ENCODE measurements at regions not wholly inside any gene's neighbourhood (a gene's known extent, or its start where the extent isn't known, plus 50 kb on each side); places are given as distances from the start of the nearest gene placed in this dataset.

- Mint-ChIP-seq H3K36me3 (no peaks in the 10 kb centered on the region), H3K27me3 (no peaks in the 10 kb centered on the region), H3K9me3 (no peaks in the 10 kb centered on the region), H3K27ac (no peak overlapping the region), H3K4me1 (ENCODE audit: low read depth) (no peaks in the 10 kb centered on the region), H3K4me3 (no peak overlapping the region)
- no peak for DNase-seq
- CTCF ChIA-PET = no interaction called here
- intact Hi-C loops (cut with micrococcal nuclease) = no loop called here
- POLR2A ChIA-PET = no interaction called here
These were observed 415.5 kb downstream of the MEIS1 start for GRCh38 chr2:66850376-66850775.

- ChIA-PET POLR2A (no interaction called here), CTCF (no interaction called here)
- H3K4me1 Mint-ChIP-seq (ENCODE audit: low read depth) = no peaks in the 10 kb centered on the region
- intact Hi-C loops (cut with micrococcal nuclease) = no loop called here
- no peak overlapping the region for H3K27ac Mint-ChIP-seq
- no peaks in the 10 kb centered on the region for H3K36me3 Mint-ChIP-seq
- H3K9me3 Mint-ChIP-seq = no peaks in the 10 kb centered on the region
- H3K4me3 Mint-ChIP-seq = no peak overlapping the region
- DNase-seq = no peak
- no peaks in the 10 kb centered on the region for H3K27me3 Mint-ChIP-seq
These were observed 416.5 kb downstream of the MEIS1 start for GRCh38 chr2:66851449-66851872.

- intact Hi-C loops (cut with micrococcal nuclease) = no loop called here
- POLR2A ChIA-PET = no interaction called here
- no peaks in the 10 kb centered on the region for H3K27me3 Mint-ChIP-seq
These were observed 418.0 kb downstream of the MEIS1 start for GRCh38 chr2:66852953-66853352.

GRCh38 chr2:66853585-66853984 lies 418.7 kb downstream of the MEIS1 start:
- H3K36me3 Mint-ChIP-seq = no peaks in the 10 kb centered on the region
- H3K27me3 Mint-ChIP-seq = no peaks in the 10 kb centered on the region
- H3K4me1 Mint-ChIP-seq (ENCODE audit: low read depth) = no peaks in the 10 kb centered on the region
- H3K27ac Mint-ChIP-seq = no peak overlapping the region
- CTCF ChIA-PET = no interaction called here
- H3K4me3 Mint-ChIP-seq = no peak overlapping the region
- DNase-seq = no peak
- POLR2A ChIA-PET = no interaction called here
- H3K9me3 Mint-ChIP-seq = no peaks in the 10 kb centered on the region
- intact Hi-C loops (cut with micrococcal nuclease) = no loop called here

More at GRCh38 chr2:66852953-66853352, 418.0 kb downstream of the MEIS1 start:
- no peaks in the 10 kb centered on the region for H3K4me1 Mint-ChIP-seq (ENCODE audit: low read depth)
- no peak overlapping the region for H3K4me3 Mint-ChIP-seq
- CTCF ChIA-PET = no interaction called here
- DNase-seq = no peak
- no peaks in the 10 kb centered on the region for H3K36me3 Mint-ChIP-seq
- no peaks in the 10 kb centered on the region for H3K9me3 Mint-ChIP-seq
- H3K27ac Mint-ChIP-seq = no peak overlapping the region

GRCh38 chr2:66854298-66854697 lies 419.4 kb downstream of the MEIS1 start:
- no peak overlapping the region for H3K27ac Mint-ChIP-seq
- no peaks in the 10 kb centered on the region for H3K9me3 Mint-ChIP-seq
- H3K27me3 Mint-ChIP-seq = no peaks in the 10 kb centered on the region
- DNase-seq = no peak
- no peak overlapping the region for H3K4me3 Mint-ChIP-seq
- POLR2A ChIA-PET = no interaction called here
- H3K36me3 Mint-ChIP-seq = no peaks in the 10 kb centered on the region
- H3K4me1 Mint-ChIP-seq (ENCODE audit: low read depth) = no peaks in the 10 kb centered on the region
- CTCF ChIA-PET = no interaction called here
- intact Hi-C loops (cut with micrococcal nuclease) = no loop called here

- no peak overlapping the region for H3K27ac Mint-ChIP-seq
- ChIA-PET POLR2A (no interaction called here), CTCF (no interaction called here)
- H3K4me1 Mint-ChIP-seq (ENCODE audit: low read depth) = no peaks in the 10 kb centered on the region
- no peaks in the 10 kb centered on the region for H3K27me3 Mint-ChIP-seq
- intact Hi-C loops (cut with micrococcal nuclease) = no loop called here
- H3K9me3 Mint-ChIP-seq = no peaks in the 10 kb centered on the region
- no peak for DNase-seq
- H3K4me3 Mint-ChIP-seq = no peak overlapping the region
- H3K36me3 Mint-ChIP-seq = no peaks in the 10 kb centered on the region
These were observed 428.1 kb downstream of the MEIS1 start for GRCh38 chr2:66862885-66863650.

- no peak for DNase-seq
- H3K27ac Mint-ChIP-seq = no peak overlapping the region
- no peaks in the 10 kb centered on the region for H3K36me3 Mint-ChIP-seq
- no peaks in the 10 kb centered on the region for H3K4me1 Mint-ChIP-seq (ENCODE audit: low read depth)
- ChIA-PET CTCF (no interaction called here), POLR2A (no interaction called here)
- intact Hi-C loops (cut with micrococcal nuclease) = no loop called here
- no peaks in the 10 kb centered on the region for H3K9me3 Mint-ChIP-seq
- no peaks in the 10 kb centered on the region for H3K27me3 Mint-ChIP-seq
- no peak overlapping the region for H3K4me3 Mint-ChIP-seq
These were observed 430.2 kb downstream of the MEIS1 start for GRCh38 chr2:66865161-66865560.

GRCh38 chr2:66866331-66867062 lies 431.6 kb downstream of the MEIS1 start:
- no peak overlapping the region for H3K4me3 Mint-ChIP-seq
- POLR2A ChIA-PET = no interaction called here

GRCh38 chr2:66867063-66867441 lies 432.1 kb downstream of the MEIS1 start:
- no peak for DNase-seq
- Mint-ChIP-seq H3K27me3 (no peaks in the 10 kb centered on the region), H3K36me3 (no peaks in the 10 kb centered on the region), H3K27ac (no peak overlapping the region), H3K4me1 (ENCODE audit: low read depth) (no peaks in the 10 kb centered on the region), H3K9me3 (peaks cover 4% of the 10 kb centered on the region), H3K4me3 (no peak overlapping the region)
- CTCF ChIA-PET = no interaction called here
- intact Hi-C loops (cut with micrococcal nuclease) = no loop called here
- POLR2A ChIA-PET = no interaction called here

More at GRCh38 chr2:66866331-66867062, 431.6 kb downstream of the MEIS1 start:
- DNase-seq = no peak
- no peaks in the 10 kb centered on the region for H3K27me3 Mint-ChIP-seq
- no peaks in the 10 kb centered on the region for H3K4me1 Mint-ChIP-seq (ENCODE audit: low read depth)
- CTCF ChIA-PET = no interaction called here
- intact Hi-C loops (cut with micrococcal nuclease) = no loop called here
- H3K9me3 Mint-ChIP-seq = peaks cover 4% of the 10 kb centered on the region
- H3K36me3 Mint-ChIP-seq = no peaks in the 10 kb centered on the region
- no peak overlapping the region for H3K27ac Mint-ChIP-seq

GRCh38 chr2:66869076-66869475 lies 434.2 kb downstream of the MEIS1 start:
- H3K4me3 Mint-ChIP-seq = no peak overlapping the region

GRCh38 chr2:66872081-66872985 lies 437.4 kb downstream of the MEIS1 start:
- Mint-ChIP-seq H3K36me3 (no peaks in the 10 kb centered on the region), H3K4me3 (no peak overlapping the region), H3K4me1 (ENCODE audit: low read depth) (no peaks in the 10 kb centered on the region), H3K27ac (no peak overlapping the region), H3K9me3 (peaks cover 4% of the 10 kb centered on the region), H3K27me3 (no peaks in the 10 kb centered on the region)
- intact Hi-C loops (cut with micrococcal nuclease) = no loop called here
- ChIA-PET POLR2A (no interaction called here), CTCF (no interaction called here)
- no peak for DNase-seq

More at GRCh38 chr2:66869076-66869475, 434.2 kb downstream of the MEIS1 start:
- ChIA-PET POLR2A (no interaction called here), CTCF (no interaction called here)
- Mint-ChIP-seq H3K27ac (no peak overlapping the region), H3K36me3 (no peaks in the 10 kb centered on the region), H3K9me3 (peaks cover 4% of the 10 kb centered on the region), H3K27me3 (no peaks in the 10 kb centered on the region), H3K4me1 (ENCODE audit: low read depth) (no peaks in the 10 kb centered on the region)
- intact Hi-C loops (cut with micrococcal nuclease) = no loop called here
- no peak for DNase-seq

- Mint-ChIP-seq H3K27me3 (no peaks in the 10 kb centered on the region), H3K4me1 (ENCODE audit: low read depth) (no peaks in the 10 kb centered on the region), H3K27ac (no peak overlapping the region), H3K4me3 (no peak overlapping the region), H3K36me3 (no peaks in the 10 kb centered on the region), H3K9me3 (peaks cover 4% of the 10 kb centered on the region)
- ChIA-PET POLR2A (no interaction called here), CTCF (no interaction called here)
- no peak for DNase-seq
- intact Hi-C loops (cut with micrococcal nuclease) = no loop called here
These were observed 438.2 kb downstream of the MEIS1 start for GRCh38 chr2:66872986-66873754.

All from activated CD4-positive, alpha-beta memory T cell treated with anti-CD3 and anti-CD28 coated beads for 36 hours (primary cell).